LNCAP (cell line): ENCODE measurements at regions not wholly inside any gene's neighbourhood (a gene's known extent, or its start where the extent isn't known, plus 50 kb on each side); places are given as distances from the start of the nearest gene placed in this dataset.

Source experiments
- TF ChIP-seq, protein P1 (sequence below): fragments of 450-650 bp; IDR thresholded peaks from 2 replicates; pipeline ENCODE4 v1.5.1; 2017; ENCODE audit warnings: mild to moderate bottlenecking

DNA sequence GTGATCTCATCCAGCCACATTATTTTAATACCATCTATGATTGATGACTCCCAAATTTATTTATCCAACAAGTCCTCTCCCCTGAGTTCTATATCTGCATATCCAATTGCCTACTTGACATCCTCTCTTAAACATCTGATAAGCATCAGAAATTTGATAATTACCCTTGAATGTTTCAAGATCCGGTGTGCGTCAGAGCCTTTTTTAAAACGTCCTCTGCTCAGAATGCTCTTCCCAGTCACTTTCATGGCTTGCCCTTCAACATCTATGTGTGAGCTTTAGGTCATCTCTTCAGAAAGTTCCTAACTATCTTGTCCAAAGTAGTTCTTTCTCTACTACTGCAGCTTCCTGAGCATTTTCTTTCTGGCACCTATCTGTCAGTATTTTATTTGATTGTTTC, 364.3 kb downstream of the PLPP3 start:
- TF ChIP-seq, protein P1, sequence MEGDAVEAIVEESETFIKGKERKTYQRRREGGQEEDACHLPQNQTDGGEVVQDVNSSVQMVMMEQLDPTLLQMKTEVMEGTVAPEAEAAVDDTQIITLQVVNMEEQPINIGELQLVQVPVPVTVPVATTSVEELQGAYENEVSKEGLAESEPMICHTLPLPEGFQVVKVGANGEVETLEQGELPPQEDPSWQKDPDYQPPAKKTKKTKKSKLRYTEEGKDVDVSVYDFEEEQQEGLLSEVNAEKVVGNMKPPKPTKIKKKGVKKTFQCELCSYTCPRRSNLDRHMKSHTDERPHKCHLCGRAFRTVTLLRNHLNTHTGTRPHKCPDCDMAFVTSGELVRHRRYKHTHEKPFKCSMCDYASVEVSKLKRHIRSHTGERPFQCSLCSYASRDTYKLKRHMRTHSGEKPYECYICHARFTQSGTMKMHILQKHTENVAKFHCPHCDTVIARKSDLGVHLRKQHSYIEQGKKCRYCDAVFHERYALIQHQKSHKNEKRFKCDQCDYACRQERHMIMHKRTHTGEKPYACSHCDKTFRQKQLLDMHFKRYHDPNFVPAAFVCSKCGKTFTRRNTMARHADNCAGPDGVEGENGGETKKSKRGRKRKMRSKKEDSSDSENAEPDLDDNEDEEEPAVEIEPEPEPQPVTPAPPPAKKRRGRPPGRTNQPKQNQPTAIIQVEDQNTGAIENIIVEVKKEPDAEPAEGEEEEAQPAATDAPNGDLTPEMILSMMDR, result no peak

DNA sequence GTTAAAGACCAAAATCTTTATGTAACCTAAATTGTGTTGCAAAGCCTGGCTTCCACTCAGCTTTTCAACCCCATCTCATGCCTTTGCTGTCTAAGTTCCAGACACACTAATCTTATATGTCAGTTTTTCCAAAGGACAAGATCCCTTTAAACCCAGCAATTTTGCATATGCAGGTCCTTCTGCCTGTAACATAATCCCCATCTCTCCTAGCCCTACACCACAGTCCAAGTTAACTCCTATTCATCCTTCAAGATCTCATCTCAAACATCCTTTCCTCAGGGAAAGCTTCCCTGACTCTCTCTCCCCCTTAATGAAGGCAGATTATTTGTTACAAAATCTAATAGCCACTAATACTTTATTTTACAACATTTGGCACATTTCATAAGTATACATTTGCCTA, 366.3 kb downstream of the PLPP3 start:
- TF ChIP-seq, protein P1, result no peak

DNA sequence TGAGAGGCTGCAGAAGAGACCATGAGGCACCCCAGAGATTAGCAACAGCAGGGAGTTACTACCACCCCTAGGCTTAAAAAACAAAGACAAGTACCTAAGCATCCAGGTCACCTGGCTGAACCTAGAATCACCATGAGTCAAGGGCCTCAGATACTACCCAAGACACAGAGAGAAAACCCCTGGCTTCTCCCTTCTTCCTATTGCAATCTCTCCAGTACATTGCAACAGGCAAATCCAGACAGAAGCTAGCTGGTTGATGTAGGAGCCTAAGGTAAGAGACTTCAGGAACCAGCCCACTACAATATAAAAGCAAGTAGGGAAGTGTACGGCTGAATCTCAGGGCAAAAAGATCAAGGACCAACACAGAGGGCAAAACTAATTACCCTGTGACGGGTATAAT, 367.2 kb downstream of the PLPP3 start:
- TF ChIP-seq, protein P1, result no peak

DNA sequence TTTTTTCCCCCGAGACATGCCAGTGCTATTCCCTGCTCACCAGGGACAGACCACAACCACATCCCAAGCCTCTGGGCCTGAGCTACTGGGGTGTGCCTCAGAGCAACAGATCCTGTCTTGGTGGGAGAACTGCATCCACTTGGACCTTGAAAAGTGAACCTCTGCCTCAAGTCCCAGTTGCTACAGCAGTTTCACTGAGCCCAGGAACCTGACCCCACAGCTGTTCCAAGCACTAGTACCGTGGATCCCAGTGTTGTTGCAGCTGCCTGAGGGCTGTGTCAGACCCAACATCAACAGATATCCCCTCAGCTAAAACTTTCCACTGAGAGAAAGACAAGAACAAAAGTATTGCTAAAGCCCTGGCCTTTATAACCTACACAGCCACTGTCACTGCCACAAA, 373.0 kb downstream of the PLPP3 start:
- TF ChIP-seq, protein P1, result no peak

DNA sequence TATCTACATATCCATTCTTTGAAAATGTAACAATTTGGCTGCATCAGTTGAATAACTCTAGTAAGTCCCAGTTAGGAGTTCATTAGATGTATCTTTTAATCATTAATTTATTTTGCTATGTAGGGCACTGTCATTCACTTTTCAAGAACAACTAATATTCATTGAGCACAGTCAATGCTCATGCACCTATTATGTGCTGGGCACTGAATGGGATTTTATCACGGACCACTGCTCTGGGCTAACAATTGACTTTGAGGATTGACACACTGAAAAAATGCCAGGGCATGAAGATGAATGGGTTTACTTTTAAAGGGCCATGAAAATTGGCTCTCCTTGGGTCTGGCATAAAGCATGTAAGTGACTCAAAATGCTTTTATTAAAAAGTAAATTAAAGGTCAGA, 375.2 kb downstream of the PLPP3 start:
- TF ChIP-seq, protein P1, result no peak

DNA sequence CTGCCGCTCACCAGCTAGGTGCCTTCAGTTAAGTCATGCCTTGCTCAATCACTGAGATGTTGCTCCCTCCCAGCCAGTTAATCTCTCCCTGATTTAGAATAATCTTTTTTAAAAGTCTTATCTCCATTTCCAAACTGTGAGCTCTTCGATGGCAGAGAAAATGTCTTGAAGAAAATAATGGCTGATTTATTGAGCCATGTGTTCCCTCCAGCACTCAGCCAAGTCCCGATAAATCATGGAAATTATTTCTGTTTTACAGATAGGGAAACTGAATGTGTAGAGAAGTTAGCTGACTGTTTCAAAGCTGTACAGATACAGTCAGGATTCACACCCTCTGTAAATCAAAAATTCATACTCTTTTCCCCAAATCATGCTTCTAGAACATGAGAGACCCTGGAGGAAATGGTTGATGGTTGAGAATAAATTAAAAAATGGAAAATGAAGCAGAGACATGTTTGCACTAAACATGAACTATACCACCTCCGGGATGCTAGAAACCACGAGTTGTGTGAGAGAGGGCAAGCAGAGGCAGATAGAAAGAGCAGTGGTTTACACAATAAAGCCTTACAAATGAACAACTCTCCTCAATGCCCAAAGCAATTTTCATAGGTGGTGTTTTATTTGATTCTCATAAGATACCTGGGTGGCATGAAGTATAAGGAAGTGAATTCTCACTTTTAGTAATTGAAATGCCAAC, 376.4 kb downstream of the PLPP3 start:
- TF ChIP-seq, protein P1, result no peak

DNA sequence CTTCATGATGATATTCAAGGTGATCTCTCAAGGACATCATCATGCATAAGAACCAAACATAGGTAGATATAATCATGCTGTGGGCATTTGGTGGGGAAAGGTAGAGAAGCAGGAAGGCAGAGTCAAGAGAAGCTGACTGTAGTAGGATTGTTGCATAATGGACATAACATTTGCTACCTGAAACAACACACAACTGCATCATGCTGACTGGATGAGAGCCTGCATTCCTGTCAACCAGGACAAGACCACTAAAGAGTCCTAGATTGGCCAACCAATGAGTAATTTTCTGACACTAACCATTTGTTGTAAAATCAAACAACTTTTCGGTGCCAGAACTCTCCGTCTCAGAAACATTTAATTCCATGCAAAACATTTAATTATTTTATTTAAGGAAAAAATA, 377.2 kb downstream of the PLPP3 start:
- TF ChIP-seq, protein P1, result no peak

DNA sequence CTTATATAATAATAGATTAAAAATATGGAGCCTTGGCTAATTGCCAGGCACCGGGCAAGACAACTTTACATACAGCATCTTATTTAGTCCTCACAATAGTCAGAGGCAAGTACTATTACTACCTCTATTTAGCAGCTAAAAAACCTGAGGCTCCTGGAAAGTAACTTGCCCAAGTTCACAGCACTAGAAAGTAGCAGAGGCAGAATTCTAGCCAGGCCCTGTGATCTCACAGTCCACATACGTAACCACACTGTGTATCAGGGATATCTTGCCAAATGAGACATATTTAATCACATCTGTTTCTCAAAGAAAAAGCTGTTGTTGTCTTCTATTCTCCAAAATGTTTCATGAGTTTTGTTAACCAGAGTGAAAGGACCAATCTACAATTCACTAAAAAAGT, 378.5 kb downstream of the PLPP3 start:
- TF ChIP-seq, protein P1, result no peak
